IMR-90 (cell line): ENCODE measurements at regions not wholly inside any gene's neighbourhood (a gene's known extent, or its start where the extent isn't known, plus 50 kb on each side); places are given as distances from the start of the nearest gene placed in this dataset.

Experiments
- ATAC-seq: fragments of 200-7000 bp; cut with Tn5 transposase; 2 replicates; pipeline ENCODE4 v1.9.1; 2020; ENCODE audit warnings: low read depth, mild to moderate bottlenecking, moderate library complexity
- BruUV-seq: library from RNA; stranded (reverse); fragments of 400-500 nt; replicated peaks from 2 replicates; lab custom pipeline; 2021; lab: Mats Ljungman, UMichigan
- CTCF ChIA-PET: fragments of 300-600 bp; formaldehyde crosslinking; extraction: SDS; loops from one replicate; lab custom pipeline; 2021; ENCODE audit warnings: antibody characterized with exemption; lab: Yijun Ruan, JAX
- POLR2A ChIA-PET: fragments of 300-600 bp; sonication (Branson Sonifier 250); formaldehyde crosslinking; loops from one replicate; lab custom pipeline; 2022; ENCODE audit warnings: antibody characterized with exemption; ENCODE audit not compliant: unreplicated experiment; lab: Charles Lee
- DNase-seq: peaks from one replicate; pipeline ENCODE4 v3.0.0; 2013
- H2AFZ ChIP-seq: replicated peaks from 2 replicates; pipeline ENCODE3; 2013; ENCODE audit warnings: low read length, mild to moderate bottlenecking; ENCODE audit not compliant: poor library complexity
- H2AK5ac ChIP-seq: 2 replicates; pipeline ENCODE4 v1.6.1; 2013; ENCODE audit warnings: low read depth, low read length, inconsistent platforms
- H2AK9ac ChIP-seq: replicated peaks from 2 replicates; pipeline ENCODE3; 2013; ENCODE audit warnings: mild to moderate bottlenecking, low read depth, low read length, moderate library complexity; ENCODE audit not compliant: poor library complexity
- H2BK120ac ChIP-seq: 2 replicates; pipeline ENCODE4 v1.6.1; 2013; ENCODE audit warnings: low read depth, low read length, inconsistent platforms
- H2BK15ac ChIP-seq: 3 replicates; pipeline ENCODE4 v1.6.1; 2013; ENCODE audit warnings: low read depth, low read length, inconsistent platforms
- H2BK20ac ChIP-seq: 2 replicates; pipeline ENCODE4 v1.6.1; 2013; ENCODE audit warnings: low read depth, mild to moderate bottlenecking, inconsistent platforms, low read length, moderate library complexity
- H2BK5ac ChIP-seq: 2 replicates; pipeline ENCODE4 v1.6.1; 2013; ENCODE audit warnings: mild to moderate bottlenecking, low read depth, low read length, inconsistent platforms; ENCODE audit not compliant: poor library complexity, severe bottlenecking
- H3K14ac ChIP-seq: replicated peaks from 2 replicates; pipeline ENCODE4 v1.6.1; 2013; ENCODE audit warnings: low read depth, low read length, inconsistent platforms
- H3K18ac ChIP-seq: 2 replicates; pipeline ENCODE4 v1.6.1; 2013; ENCODE audit warnings: low read depth, low read length, control low read depth
- H3K23ac ChIP-seq: 2 replicates; pipeline ENCODE4 v1.6.1; 2013; ENCODE audit warnings: low read depth, low read length, inconsistent platforms
- H3K27ac ChIP-seq: 2 replicates; pipeline ENCODE4 v1.5.1; 2013; ENCODE audit warnings: mild to moderate bottlenecking, control low read depth, low read length; ENCODE audit not compliant: insufficient read depth
- H3K27me3 ChIP-seq: 2 replicates; pipeline ENCODE4 v1.6.1; 2013; ENCODE audit warnings: low read length; ENCODE audit not compliant: control insufficient read depth, insufficient read depth
- H3K36me3 ChIP-seq: 2 replicates; pipeline ENCODE4 v1.6.1; 2013; ENCODE audit warnings: low read length, mixed read lengths; ENCODE audit not compliant: control insufficient read depth, insufficient read depth
- H3K4ac ChIP-seq: 2 replicates; pipeline ENCODE4 v1.6.1; 2013; ENCODE audit warnings: low read depth, low read length, inconsistent platforms
- H3K4me1 ChIP-seq: 2 replicates; pipeline ENCODE4 v1.6.1; 2013; ENCODE audit warnings: low read length, mixed read lengths; ENCODE audit not compliant: control insufficient read depth, insufficient read depth
- H3K4me2 ChIP-seq: 2 replicates; pipeline ENCODE4 v1.6.1; 2013; ENCODE audit warnings: low read depth, mild to moderate bottlenecking, control low read depth, low read length, moderate library complexity
- H3K4me3 ChIP-seq: 2 replicates; pipeline ENCODE4 v1.5.1; 2013; ENCODE audit warnings: low read depth, mild to moderate bottlenecking, control low read depth, low read length, moderate library complexity; ENCODE audit not compliant: insufficient read depth
- H3K56ac ChIP-seq: 2 replicates; pipeline ENCODE4 v1.6.1; 2013; ENCODE audit warnings: low read length, inconsistent platforms; ENCODE audit not compliant: insufficient read depth; ENCODE audit errors: extremely low read depth
- H3K79me1 ChIP-seq, 2 experiments: 2 replicates each; pipeline ENCODE4 v1.6.1; 2013; ENCODE audit warnings: low read length in 2 of 2, inconsistent platforms in 1 of 2, low read depth in 1 of 2
- H3K9ac ChIP-seq: 2 replicates; pipeline ENCODE4 v1.6.1; 2013; ENCODE audit warnings: low read depth, low read length, control low read depth
- H3K9me1 ChIP-seq: 2 replicates; pipeline ENCODE4 v1.6.1; 2013; ENCODE audit warnings: low read length, inconsistent platforms; ENCODE audit not compliant: insufficient read depth
- H3K9me3 ChIP-seq: 2 replicates; pipeline ENCODE4 v1.6.1; 2013; ENCODE audit warnings: low read length; ENCODE audit not compliant: control insufficient read depth, insufficient read depth
- H4K20me1 ChIP-seq: 2 replicates; pipeline ENCODE4 v1.6.1; 2013; ENCODE audit warnings: low read length, inconsistent platforms; ENCODE audit not compliant: insufficient read depth
- H4K5ac ChIP-seq: 2 replicates; pipeline ENCODE4 v1.6.1; 2013; ENCODE audit warnings: mild to moderate bottlenecking, low read depth, low read length, control low read depth
- H4K8ac ChIP-seq, 2 experiments: 2 replicates each; pipeline ENCODE4 v1.6.1; 2013; ENCODE audit warnings: low read depth in 2 of 2, low read length in 2 of 2, control low read depth in 1 of 2, inconsistent platforms in 1 of 2
- H4K91ac ChIP-seq: 2 replicates; pipeline ENCODE4 v1.6.1; 2013; ENCODE audit warnings: low read depth, low read length, inconsistent platforms; ENCODE audit not compliant: insufficient read depth
- BHLHE40 ChIP-seq: fragments of 150-350 bp; IDR thresholded peaks from 2 replicates; pipeline ENCODE4 v1.6.1; 2016; ENCODE audit warnings: mild to moderate bottlenecking, low read depth, low read length
- CEBPB ChIP-seq: IDR thresholded peaks from 2 replicates; pipeline ENCODE4 v1.6.1; 2012; ENCODE audit warnings: low read depth, low read length, improper control_type of control experiment
- CTCF ChIP-seq: conservative IDR thresholded peaks from 2 replicates; pipeline ENCODE4 v1.5.1; 2012; ENCODE audit warnings: mild to moderate bottlenecking, low read depth, low read length, improper control_type of control experiment
- ELK1 ChIP-seq: fragments of 150-350 bp; IDR thresholded peaks from 2 replicates; pipeline ENCODE4 v1.6.1; 2016; ENCODE audit warnings: low read depth, mild to moderate bottlenecking, low read length, moderate library complexity, borderline replicate concordance
- FOS ChIP-seq: fragments of 150-350 bp; IDR thresholded peaks from 2 replicates; pipeline ENCODE4 v1.6.1; 2016; ENCODE audit warnings: low read depth, low read length
- MAFK ChIP-seq: IDR thresholded peaks from 2 replicates; pipeline ENCODE4 v1.6.1; 2012; ENCODE audit warnings: low read depth, low read length, improper control_type of control experiment
- MAZ ChIP-seq: IDR thresholded peaks from 2 replicates; pipeline ENCODE4 v1.6.1; 2012; ENCODE audit warnings: low read depth, mild to moderate bottlenecking, low read length, improper control_type of control experiment, moderate library complexity, borderline replicate concordance
- MXI1 ChIP-seq: IDR thresholded peaks from 2 replicates; pipeline ENCODE4 v1.6.1; 2012; ENCODE audit warnings: low read depth, mild to moderate bottlenecking, low read length, moderate library complexity, borderline replicate concordance
- NFE2L2 ChIP-seq: fragments of 150-350 bp; IDR thresholded peaks from 2 replicates; pipeline ENCODE4 v1.6.1; 2016; ENCODE audit warnings: low read depth, mild to moderate bottlenecking, low read length
- POLR2A ChIP-seq: IDR thresholded peaks from 2 replicates; pipeline ENCODE4 v1.6.1; 2012; ENCODE audit warnings: mild to moderate bottlenecking, low read depth, low read length
- RAD21 ChIP-seq: IDR thresholded peaks from 2 replicates; pipeline ENCODE4 v1.6.1; 2012; ENCODE audit warnings: low read length, improper control_type of control experiment
- RCOR1 ChIP-seq: IDR thresholded peaks from 2 replicates; pipeline ENCODE4 v1.6.1; 2012; ENCODE audit warnings: mild to moderate bottlenecking, low read length, improper control_type of control experiment; ENCODE audit not compliant: insufficient replicate concordance
- RFX5 ChIP-seq: IDR thresholded peaks from 2 replicates; pipeline ENCODE4 v1.8.0; 2012; ENCODE audit warnings: low read depth, mild to moderate bottlenecking, low read length, moderate library complexity
- SMC3 ChIP-seq: fragments of 150-350 bp; IDR thresholded peaks from 2 replicates; pipeline ENCODE4 v1.6.1; 2016; ENCODE audit warnings: low read depth, mild to moderate bottlenecking, antibody characterized with exemption, low read length, moderate library complexity
- dilution Hi-C: fragments of 300-500 bp; cut with HindIII; formaldehyde crosslinking; loops from one replicate; pipeline ENCODE4 v1.14.3; 2018; ENCODE audit warnings: low sequenced_read_pairs; ENCODE audit not compliant: unreplicated experiment
- in situ Hi-C: fragments of 300-500 bp; cut with MboI; formaldehyde crosslinking; loops from 3 replicates; pipeline ENCODE4 v1.14.3; 2019; ENCODE audit warnings: low sequenced_read_pairs, inconsistent platforms, mixed read lengths
- intact Hi-C: fragments of 100-400 bp; cut with micrococcal nuclease; formaldehyde crosslinking; loops from 2 replicates; pipeline ENCODE4 v1.10.0; 2022
- TF ChIP-seq, protein P1 (sequence below): fragments of 150-350 bp; IDR thresholded peaks from 2 replicates; pipeline ENCODE4 v1.6.1; 2017; ENCODE audit warnings: mild to moderate bottlenecking, antibody characterized with exemption, low read length, low read depth

- no peak overlapping the region for H3K56ac ChIP-seq
- no peak overlapping the region for H4K5ac ChIP-seq
- H2AK5ac ChIP-seq: no peak overlapping the region
- H3K4me2 ChIP-seq: no peak overlapping the region
- intact Hi-C loops (no loop called here), in situ Hi-C loops (no loop called here), dilution Hi-C loops (no loop called here)
- H3K23ac ChIP-seq: no peak overlapping the region
- H3K4ac ChIP-seq: no peak overlapping the region
- TF ChIP-seq MXI1 (no peak), POLR2A (no peak), CTCF (no peak), NFE2L2 (no peak), BHLHE40 (no peak), MAFK (no peak), RCOR1 (no peak), RAD21 (no peak), MAZ (no peak), RFX5 (no peak), SMC3 (no peak), FOS (no peak), ELK1 (no peak), CEBPB (no peak)
- TF ChIP-seq, protein P1, sequence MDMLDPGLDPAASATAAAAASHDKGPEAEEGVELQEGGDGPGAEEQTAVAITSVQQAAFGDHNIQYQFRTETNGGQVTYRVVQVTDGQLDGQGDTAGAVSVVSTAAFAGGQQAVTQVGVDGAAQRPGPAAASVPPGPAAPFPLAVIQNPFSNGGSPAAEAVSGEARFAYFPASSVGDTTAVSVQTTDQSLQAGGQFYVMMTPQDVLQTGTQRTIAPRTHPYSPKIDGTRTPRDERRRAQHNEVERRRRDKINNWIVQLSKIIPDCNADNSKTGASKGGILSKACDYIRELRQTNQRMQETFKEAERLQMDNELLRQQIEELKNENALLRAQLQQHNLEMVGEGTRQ: no peak
- no peak overlapping the region for H2AK9ac ChIP-seq
- no peak overlapping the region for H2BK20ac ChIP-seq
- no peak overlapping the region for H2AFZ ChIP-seq
- H3K18ac ChIP-seq: no peak overlapping the region
- ATAC-seq (no peak), DNase-seq (no peak)
- no peaks in the 10 kb centered on the region for H3K79me1 ChIP-seq
- no peak overlapping the region for H2BK5ac ChIP-seq
- H2BK120ac ChIP-seq: no peak overlapping the region
- H2BK15ac ChIP-seq: no peak overlapping the region
- ChIA-PET POLR2A (no interaction called here), CTCF (interaction anchor here (1.4 kb wide), 1 partner anchor 76 kb away, joined by 4 read pairs; no protein-coding TSS in a partner anchor)
- no peak overlapping the region for H4K8ac ChIP-seq
- no peaks in the 10 kb centered on the region for H3K9me1 ChIP-seq
- H3K9ac ChIP-seq: no peak overlapping the region
- no peaks in the 10 kb centered on the region for H3K4me1 ChIP-seq
- H4K20me1 ChIP-seq: no peaks in the 10 kb centered on the region
- H3K36me3 ChIP-seq: no peaks in the 10 kb centered on the region
- H3K14ac ChIP-seq: no peak overlapping the region
- no peak overlapping the region for H3K27ac ChIP-seq
- no peaks in the 10 kb centered on the region for H3K27me3 ChIP-seq
- no peaks in the 10 kb centered on the region for H3K9me3 ChIP-seq
- no TSS peak for BruUV-seq
- H3K4me3 ChIP-seq: no peak overlapping the region
- H4K91ac ChIP-seq: no peak overlapping the region
Observed at GRCh38 chr3:117135207-117135606, 425.6 kb downstream of the TUSC7 start.
